GM21723 (cell line): ENCODE measurements at regions not wholly inside any gene's neighbourhood (a gene's known extent, or its start where the extent isn't known, plus 50 kb on each side); places are given as distances from the start of the nearest gene placed in this dataset.
"Not testable (repeated sequence)": the region's sequence is repeated elsewhere in the genome, so short reads cannot be mapped to it uniquely, and the experiment has no call there.

ENCODE experiments used
- ATAC-seq: cut with Tn5 transposase; IDR thresholded peaks from one replicate; pipeline ENCODE4 v1.9.1; 2021; ENCODE audit warnings: mild to moderate bottlenecking, moderate library complexity; ENCODE audit not compliant: unreplicated experiment

DNA sequence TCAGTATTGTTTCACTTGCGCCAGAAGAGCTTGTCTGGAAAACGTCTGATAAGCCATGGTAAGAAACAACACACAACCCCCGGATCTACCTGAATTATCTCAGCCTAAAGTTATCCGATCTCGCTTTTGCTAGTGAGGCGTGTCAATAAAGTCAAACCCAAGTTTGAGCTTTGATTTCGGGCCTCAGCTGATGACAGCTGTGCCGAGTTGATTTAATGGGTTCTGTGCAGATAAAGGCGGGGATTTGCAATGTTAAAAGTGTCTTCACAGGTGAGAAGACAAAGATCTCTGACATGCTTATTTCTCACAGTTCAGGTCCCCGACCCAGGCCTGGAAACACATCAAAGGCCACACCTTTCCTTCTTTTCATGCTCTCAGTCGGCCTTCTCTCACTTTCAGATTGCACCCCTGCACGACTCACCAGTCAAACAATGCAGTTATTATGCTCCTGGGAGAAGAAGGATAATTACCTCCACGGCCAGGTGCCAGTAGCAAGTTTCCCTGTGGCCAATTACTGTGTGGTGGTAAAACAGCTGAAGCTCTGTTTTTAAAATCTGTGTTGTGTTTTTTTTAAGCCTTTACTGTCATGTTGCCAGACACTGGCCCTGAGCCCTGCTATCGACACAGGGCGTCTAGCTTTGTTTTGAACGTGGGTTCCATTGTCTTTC, 245.3 kb upstream of the RUNX1 start:
- ATAC-seq = no peak

DNA sequence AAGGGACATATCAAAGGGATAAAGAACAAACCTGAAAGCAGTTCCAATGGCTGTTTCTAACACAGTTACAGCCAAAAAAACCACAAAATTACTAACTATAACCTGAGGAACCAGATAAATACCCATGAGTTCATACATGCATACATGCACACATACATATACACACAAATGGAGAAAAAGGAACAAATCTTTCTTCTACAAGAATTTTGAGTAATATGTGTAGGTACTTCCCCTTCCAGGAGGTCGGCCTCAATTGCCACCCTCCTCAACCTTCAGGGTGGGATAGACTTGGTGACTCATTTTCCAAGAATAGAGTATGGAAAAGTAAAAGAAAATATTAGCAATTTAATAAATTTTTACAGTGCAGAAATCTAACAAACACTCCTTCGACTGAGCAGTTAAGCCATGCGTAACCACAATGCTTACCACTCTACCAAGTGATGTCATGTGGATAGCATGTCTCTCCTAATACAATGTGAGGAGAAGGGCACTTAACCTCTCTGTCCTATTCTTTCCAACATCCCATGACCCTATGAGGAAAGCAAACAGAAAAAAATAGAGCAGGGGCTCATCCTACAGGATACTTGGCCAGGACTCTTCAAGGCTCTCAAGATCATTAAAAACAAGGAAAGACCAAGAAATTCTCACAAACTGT, 243.0 kb upstream of the RUNX1 start:
- no peak for ATAC-seq

DNA sequence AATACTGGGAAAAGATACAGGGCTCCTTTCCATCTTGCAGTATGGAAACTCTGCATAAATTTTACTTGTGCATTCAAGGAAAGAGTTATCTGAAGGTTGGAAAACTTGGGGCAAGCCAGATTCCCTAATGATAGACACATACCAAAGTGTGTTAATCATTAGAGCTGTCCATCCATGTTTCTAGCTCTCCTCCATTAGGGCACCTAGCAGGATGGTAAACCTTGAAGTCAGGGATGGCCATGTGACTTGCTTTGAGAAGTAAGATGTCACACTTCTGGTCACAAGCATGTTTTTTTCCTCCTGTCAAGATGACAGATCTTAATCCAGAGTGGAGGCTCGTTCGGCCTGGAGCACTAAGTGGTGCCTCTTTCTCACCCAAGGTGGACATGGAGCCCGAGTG, 241.9 kb upstream of the RUNX1 start:
- no peak for ATAC-seq

DNA sequence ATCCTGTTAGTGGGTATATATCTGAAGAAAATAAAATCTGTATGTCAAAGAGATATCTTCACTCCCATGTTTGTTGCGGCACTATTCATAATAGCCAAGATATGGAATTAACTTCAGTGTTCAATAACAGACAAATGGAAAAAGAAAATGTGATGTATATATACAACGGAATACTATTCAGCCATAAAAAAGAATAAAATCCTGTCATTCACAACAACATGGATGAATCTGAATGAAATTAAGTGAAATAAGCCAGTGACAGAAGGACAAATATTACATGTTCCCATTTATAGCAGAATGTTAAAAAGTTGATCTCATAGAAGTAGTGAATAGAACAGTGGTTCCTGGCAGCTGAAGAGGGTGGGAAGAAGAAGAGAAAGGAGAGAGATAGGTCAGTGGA, 239.1 kb upstream of the RUNX1 start:
- ATAC-seq = no peak

DNA sequence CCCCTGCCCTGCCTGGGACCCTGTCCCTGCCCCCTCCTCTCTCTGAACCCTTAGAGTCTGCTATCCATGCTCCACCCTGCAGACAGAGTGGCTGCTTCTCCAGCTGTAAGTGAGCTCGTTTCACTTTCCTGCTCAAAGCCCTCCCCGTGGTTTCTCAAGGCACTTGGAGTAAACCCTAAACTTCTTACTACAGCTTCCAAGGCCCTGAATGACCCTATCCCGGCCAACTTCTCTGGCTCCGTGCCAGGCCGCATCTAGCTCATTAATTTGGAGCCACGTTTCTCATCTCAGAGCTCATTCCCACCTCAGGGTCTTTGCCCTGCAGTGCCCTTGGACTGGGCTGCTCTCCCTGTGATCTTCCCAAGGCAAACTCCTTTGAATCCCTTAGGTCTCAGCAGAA, 235.1 kb upstream of the RUNX1 start:
- ATAC-seq = no peak

DNA sequence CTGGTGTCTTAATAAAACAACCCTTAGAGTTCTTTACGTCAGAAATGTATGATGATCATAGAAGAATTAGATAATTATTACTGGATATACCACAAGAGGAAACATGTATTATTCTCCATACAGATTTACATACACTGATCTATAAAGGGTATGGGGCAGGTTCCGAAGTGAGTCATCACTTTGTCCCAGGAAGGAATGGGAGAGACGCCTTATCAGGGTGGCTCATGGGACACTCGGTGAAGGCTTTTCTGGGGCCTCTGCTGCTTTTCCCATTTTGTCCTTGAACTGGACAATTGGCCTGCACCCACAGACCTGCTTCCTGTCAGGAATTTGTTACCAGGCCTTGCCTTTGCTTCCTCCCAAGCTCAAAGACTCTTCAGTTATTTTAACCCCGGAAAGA, 233.8 kb upstream of the RUNX1 start:
- no peak for ATAC-seq

DNA sequence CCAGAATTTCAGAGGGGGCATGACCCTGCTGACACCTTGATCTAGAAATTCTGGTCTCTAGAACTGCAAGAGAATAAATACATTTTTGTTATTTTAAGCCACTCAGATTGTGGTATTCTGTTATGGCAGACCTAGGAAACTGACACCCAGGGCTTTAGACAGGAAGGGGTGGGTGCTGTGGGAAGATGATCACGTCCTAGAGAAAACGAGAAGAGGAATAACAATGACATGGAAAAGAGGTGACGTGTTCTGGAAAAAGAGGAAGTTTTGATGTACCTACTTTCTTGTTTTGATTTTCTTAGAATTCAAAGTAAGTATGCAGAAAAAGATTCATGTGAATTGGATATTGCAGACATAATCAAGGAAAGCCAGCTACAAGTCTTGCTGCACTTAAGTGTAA, 232.9 kb upstream of the RUNX1 start:
- no peak for ATAC-seq

DNA sequence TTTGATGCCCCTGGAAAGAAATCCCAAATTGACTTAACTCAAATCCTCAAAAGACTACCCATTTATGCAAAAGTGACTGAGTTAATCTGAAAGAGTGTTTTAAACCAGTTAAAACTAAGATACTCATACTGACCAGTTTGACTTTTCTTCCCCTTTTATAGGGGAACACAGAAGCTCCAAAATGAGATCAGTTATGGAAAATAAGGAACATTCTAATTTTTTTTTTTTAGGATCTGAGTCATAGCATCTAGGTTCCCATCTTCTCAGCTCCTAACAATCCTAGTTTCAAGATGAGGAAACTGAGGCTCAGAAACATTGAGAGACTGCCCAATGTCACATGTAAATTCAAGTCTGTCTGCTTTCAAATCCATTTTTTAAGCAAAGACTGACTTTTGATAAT, 231.1 kb upstream of the RUNX1 start:
- no peak for ATAC-seq

DNA sequence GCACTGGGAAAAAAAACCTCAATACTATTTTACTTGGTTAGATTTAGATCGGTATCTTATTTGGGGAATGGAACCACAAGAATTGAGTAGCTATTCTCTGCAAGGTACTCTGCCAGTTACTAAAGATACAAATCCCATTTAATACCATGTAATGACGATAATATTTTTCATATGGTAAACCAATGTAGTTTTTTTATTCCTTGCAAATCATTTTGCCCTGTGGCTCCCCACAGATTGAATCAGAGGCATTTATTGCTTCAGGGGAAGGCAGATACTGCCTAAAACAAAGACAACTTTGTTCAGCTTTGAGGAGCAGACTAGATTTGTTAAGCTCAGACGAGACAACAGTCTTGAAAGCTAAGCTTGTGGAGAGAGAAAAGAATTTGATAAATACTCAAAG, 226.7 kb upstream of the RUNX1 start:
- ATAC-seq = no peak

DNA sequence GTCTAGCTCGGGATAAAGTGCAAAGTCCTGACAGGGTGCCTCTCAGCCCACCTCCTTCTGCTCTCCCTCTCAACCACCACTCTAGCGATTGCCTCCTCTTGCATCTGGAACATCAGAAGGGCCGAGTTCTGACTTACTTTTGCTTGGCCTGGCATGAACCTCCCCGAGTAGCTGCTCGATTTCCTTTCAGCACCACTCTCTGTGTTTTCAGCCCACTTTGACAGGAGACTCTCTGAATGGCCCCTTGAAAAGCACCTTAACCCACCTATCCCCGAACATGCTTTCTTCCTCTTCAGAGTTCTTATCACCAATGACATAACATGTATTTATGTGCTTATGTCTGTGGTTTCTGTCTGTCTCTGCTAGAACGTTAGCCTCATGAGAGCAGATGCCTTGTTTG, 225.8 kb upstream of the RUNX1 start:
- no peak for ATAC-seq

DNA sequence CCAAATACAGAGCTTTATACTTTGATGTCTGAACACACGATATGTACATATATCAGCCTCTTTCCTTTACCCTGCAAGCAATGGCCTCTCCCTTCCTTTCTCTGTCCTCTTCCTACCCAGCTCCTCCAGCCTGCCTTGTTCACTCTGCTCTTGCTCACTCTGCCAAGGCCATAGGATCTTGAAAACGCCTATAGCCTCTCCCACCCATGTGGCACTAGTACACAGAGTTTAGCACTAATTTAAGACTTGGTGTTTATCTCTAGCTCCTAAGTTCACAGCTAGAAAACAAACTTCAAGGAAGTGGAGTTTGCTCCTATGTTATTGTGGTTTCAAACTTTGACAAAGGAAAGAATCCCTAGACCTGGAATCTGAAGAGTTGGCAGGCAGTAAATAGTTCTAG, 225.0 kb upstream of the RUNX1 start:
- no peak for ATAC-seq

DNA sequence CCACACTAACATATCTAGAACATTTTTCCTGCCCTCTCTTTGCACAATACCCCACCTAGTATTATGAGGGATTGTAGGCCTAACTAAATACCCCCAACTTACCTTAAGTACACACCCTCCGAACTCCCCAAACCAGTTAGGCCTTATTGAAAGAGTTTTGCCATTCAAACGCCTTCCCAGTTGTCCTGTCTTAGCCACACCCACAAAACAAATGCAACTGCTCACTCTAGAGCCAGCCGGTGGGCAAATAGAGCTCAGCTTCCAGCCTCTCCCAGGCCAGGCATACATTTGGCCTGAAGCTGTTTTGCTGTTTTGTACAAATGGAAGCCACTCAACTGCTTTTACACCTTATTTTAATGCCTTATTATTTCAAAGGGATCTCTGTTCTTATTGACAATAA, 224.2 kb upstream of the RUNX1 start:
- no peak for ATAC-seq

DNA sequence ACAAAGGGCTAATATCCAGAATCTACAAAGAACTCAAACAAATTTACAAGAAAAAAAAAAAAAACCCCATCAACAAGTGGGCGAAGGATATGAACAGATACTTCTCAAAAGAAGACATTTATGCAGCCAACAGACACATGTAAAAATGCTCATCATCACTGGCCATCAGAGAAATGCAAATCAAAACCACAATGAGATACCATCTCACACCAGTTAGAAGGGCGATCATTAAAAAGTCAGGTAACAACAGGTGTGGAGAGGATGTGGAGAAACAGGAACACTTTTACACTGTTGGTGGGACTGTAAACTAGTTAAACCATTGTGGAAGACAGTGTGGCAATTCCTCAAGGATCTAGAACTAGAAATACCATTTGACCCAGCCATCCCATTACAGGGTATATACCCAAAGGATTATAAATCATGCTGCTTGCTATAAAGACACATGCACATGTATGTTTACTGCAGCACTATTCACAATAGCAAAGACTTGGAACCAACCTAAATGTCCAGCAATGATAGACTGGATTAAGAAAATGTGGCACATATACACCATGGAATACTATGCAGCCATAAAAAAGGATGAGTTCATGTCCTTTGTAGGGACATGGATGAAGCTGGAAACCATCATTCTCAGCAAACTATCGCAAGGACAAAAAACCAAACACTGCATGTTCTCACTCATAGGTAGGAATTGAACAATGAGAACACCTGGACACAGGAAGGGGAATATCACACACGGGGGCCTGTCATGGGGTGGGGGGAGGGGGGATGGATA, 222.4 kb upstream of the RUNX1 start:
- ATAC-seq = not testable (repeated sequence)

DNA sequence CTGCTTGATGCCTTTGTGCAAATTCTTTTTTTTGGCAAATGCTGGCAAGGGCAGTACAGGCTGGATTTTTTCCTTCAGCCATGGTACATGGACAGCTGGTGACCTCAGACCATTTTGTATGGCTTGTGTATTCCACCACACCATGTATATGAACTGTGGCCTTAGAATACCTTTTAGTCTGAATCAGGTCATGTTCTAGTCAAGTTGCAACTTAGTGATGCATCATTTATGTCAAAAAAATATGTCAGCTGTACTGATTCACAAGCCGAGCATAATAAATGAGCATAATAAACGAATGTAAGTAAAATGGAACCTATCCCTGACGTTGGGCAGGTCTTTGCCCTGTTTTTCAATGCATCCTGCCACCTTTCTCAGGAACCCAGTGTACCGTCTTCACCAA, 219.7 kb upstream of the RUNX1 start:
- no peak for ATAC-seq

DNA sequence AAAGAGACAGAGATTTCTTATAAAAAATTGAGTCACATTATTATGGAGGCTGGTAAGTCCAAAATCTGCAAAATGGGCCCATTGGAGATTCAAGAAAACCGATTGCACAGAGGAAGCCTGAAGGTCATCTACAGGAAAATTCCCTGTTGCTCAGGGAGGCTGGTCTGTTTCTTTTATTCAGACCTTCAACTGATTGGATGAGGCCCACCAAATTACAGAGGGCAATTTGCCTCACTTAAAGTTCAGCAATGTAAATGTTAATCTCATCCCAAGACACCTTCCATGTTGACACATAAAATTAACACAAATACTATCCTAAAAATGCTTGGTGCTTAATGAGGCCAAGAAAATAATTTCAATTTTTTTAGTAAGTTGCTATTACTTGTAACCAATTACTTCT, 219.2 kb upstream of the RUNX1 start:
- ATAC-seq = no peak

DNA sequence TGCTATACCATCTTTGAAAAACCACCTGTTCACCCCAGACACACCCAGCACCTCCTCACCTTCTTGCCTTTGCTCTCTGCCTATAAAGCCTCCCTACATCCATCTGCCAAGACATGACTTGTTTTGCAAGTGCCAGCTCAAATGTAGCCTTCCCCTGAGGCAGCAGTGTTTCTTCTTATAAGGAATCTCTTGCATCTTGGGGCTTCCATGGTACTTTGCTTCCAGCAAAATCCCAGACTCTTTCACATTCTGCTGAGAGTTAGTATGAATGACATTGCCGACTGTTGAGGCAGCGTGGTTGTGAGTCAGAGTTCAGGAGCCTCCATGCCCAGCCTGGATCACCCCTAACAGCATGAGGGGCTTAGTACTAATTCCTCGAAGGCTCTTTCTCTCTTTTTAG, 217.4 kb upstream of the RUNX1 start:
- no peak for ATAC-seq

DNA sequence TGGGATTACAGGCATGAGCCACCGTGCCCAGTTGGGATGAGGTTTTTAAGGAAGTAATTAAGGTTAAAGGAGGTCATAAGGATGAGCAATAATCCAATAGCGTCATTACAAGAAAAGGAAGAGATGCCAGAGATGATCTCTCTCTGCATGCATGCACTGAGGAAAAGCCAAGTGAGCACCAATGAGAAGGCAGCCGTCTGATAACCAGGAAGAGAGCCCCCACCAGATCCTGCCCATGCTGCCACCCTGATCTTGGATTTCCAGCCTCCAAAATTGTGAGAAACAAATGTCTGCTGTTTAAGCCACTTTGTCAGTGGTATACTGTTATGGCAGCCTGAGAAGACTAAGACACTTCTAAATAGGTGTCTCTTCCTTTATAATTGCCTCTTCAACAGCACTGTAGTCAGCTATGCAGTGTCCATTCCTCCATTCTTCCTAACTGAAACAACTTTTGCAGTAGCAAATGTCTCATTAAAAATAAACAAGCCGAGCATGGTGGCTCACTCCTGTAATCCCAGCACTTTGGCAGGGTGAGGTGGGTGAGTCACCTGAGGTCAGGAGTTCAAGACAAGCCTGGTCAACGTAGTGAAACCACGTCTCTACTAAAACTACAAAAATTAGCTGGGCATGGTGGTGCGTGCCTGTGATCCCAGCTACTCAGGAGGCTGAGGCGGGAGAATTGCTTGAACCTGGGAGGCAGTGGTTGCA, 216.2 kb upstream of the RUNX1 start:
- no peak for ATAC-seq

DNA sequence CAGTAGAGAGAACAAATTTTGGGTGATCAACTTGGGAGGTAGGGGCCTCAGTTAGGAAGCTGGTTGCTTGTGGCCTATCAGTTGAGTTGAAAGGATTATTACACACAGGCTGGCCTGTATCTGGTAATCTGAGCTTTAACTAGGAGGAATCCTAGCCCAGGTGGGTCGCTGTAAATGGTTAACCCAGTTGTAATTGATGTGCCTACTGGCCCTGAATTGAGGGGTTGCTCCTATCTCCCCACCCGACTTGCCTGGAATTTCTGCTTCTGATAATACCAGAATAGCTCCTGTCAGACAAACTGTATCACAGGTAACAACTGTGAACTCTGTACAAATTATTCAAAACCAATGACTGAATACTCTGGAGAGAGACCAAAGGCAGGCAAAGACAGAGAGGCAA, 210.4 kb upstream of the RUNX1 start:
- no peak for ATAC-seq

DNA sequence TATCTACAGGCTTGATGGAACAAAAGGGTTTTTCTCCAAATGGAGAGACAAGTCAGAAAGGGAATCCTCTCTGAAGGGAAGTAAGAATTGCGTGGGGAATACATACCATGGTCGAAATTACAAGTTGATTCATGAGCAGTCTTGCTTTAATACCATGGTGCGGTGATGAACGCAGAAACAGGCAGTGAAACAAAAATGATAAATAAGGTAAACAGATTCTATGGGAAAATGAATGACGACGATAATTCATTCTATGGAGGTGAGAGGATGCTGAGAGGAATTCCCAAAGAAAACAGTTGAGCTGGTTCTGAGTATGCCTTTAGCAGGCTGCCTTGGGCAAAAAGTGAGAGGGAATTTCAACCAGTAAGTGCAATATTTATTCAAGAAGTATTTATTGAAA, 209.4 kb upstream of the RUNX1 start:
- ATAC-seq = no peak

DNA sequence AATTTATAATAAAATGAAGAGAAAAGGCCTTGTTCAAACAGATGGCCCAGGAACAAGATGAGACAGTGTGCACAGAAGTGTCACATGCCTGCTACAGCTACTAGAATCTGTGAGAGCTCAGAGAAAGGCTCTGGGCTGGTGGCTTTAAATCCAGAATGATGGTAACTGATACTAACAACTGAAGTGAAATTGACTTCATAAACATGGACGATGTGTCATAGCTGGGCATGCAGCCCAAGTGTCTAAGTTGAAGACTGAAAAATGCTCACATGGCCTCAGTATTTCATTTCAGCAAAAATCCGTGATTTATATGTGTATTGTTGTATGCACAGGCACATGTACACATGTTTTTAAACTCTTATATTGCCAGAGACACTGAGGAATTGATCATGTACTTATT, 208.3 kb upstream of the RUNX1 start:
- no peak for ATAC-seq

DNA sequence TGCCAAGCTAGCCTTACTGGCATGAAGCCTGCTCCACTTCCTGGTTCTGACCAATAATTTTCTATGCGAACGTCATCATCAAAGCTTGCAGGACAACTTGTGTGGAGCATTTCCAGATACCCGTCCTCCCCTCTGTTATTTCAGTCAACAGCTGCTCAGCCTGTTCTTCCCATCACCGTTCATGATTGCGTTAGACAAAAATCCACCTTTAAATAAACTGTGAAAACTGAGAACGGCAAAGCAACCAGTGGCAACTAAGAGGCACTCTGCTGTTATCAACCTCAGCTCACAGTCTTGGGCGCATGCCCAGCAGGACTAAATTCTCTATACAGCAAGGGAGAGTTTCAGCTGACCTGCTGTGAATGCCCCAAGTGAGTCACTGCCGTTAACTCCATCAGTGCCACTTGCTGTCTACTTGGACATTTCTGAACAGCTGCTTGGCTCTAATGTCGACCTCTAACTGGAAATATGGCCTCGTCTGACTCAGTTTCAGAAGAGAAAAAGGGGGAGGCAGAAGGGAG, 207.4 kb upstream of the RUNX1 start:
- ATAC-seq = no peak

DNA sequence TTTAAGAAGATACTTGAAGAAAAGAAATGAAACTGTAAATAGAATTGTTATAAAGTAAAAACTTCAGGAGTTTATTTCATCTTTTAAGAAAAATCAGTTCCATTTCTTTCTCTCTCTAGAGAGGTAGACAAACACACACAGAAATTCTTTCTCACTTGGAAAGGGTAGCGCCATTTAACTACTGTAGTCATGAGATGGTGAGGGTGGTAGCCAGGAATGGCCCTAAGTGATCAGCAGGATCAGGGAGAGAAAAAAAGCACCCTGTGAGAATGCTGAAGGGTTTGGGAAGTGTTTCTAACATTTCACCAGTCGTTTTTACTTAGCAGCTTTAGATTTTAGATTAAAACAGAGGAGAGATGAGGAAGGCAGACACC, 205.7 kb upstream of the RUNX1 start:
- ATAC-seq = no peak
